ENCODE measurements at regions not wholly inside any gene's neighbourhood (a gene's known extent, or its start where the extent isn't known, plus 50 kb on each side); places are given as distances from the start of the nearest gene placed in this dataset.

GRCh38 chr3:127106456-127106855 lies 86.5 kb upstream of the PRR23E start (continued):
- TF ChIP-seq, protein P1, sequence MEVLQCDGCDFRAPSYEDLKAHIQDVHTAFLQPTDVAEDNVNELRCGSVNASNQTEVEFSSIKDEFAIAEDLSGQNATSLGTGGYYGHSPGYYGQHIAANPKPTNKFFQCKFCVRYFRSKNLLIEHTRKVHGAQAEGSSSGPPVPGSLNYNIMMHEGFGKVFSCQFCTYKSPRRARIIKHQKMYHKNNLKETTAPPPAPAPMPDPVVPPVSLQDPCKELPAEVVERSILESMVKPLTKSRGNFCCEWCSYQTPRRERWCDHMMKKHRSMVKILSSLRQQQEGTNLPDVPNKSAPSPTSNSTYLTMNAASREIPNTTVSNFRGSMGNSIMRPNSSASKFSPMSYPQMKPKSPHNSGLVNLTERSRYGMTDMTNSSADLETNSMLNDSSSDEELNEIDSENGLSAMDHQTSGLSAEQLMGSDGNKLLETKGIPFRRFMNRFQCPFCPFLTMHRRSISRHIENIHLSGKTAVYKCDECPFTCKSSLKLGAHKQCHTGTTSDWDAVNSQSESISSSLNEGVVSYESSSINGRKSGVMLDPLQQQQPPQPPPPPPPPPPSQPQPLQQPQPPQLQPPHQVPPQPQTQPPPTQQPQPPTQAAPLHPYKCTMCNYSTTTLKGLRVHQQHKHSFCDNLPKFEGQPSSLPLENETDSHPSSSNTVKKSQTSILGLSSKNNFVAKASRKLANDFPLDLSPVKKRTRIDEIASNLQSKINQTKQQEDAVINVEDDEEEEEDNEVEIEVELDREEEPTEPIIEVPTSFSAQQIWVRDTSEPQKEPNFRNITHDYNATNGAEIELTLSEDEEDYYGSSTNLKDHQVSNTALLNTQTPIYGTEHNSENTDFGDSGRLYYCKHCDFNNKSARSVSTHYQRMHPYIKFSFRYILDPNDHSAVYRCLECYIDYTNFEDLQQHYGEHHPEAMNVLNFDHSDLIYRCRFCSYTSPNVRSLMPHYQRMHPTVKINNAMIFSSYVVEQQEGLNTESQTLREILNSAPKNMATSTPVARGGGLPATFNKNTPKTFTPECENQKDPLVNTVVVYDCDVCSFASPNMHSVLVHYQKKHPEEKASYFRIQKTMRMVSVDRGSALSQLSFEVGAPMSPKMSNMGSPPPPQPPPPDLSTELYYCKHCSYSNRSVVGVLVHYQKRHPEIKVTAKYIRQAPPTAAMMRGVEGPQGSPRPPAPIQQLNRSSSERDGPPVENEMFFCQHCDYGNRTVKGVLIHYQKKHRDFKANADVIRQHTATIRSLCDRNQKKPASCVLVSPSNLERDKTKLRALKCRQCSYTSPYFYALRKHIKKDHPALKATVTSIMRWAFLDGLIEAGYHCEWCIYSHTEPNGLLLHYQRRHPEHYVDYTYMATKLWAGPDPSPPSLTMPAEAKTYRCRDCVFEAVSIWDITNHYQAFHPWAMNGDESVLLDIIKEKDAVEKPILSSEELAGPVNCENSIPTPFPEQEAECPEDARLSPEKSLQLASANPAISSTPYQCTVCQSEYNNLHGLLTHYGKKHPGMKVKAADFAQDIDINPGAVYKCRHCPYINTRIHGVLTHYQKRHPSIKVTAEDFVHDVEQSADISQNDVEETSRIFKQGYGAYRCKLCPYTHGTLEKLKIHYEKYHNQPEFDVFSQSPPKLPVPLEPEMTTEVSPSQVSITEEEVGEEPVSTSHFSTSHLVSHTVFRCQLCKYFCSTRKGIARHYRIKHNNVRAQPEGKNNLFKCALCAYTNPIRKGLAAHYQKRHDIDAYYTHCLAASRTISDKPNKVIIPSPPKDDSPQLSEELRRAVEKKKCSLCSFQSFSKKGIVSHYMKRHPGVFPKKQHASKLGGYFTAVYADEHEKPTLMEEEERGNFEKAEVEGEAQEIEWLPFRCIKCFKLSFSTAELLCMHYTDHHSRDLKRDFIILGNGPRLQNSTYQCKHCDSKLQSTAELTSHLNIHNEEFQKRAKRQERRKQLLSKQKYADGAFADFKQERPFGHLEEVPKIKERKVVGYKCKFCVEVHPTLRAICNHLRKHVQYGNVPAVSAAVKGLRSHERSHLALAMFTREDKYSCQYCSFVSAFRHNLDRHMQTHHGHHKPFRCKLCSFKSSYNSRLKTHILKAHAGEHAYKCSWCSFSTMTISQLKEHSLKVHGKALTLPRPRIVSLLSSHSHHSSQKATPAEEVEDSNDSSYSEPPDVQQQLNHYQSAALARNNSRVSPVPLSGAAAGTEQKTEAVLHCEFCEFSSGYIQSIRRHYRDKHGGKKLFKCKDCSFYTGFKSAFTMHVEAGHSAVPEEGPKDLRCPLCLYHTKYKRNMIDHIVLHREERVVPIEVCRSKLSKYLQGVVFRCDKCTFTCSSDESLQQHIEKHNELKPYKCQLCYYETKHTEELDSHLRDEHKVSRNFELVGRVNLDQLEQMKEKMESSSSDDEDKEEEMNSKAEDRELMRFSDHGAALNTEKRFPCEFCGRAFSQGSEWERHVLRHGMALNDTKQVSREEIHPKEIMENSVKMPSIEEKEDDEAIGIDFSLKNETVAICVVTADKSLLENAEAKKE (CRISPR knock-in tag; IDR thresholded peaks at IDR 0.05), result no peak
- TF ChIP-seq ZNF331 (CRISPR knock-in tag; IDR thresholded peaks at IDR 0.05; ENCODE audit: low read depth), result no peak
- TF ChIP-seq JUNB (IDR thresholded peaks at IDR 0.05; ENCODE audit: unreplicated experiment), result no peak
- TF ChIP-seq STAT1 (IDR thresholded peaks at IDR 0.05; ENCODE audit: unreplicated experiment), result no peak
- TF ChIP-seq POLR2AphosphoS5 (IDR thresholded peaks at IDR 0.05; ENCODE audit: low read depth), result no peak
- TF ChIP-seq CREB1 (CRISPR knock-in tag; IDR thresholded peaks at IDR 0.05; ENCODE audit: low read depth), result no peak
- no peak for TF ChIP-seq CTCF (conservative IDR thresholded peaks at IDR 0.05; ENCODE audit: low read depth in 2 of 2)
- TF ChIP-seq, protein P2, sequence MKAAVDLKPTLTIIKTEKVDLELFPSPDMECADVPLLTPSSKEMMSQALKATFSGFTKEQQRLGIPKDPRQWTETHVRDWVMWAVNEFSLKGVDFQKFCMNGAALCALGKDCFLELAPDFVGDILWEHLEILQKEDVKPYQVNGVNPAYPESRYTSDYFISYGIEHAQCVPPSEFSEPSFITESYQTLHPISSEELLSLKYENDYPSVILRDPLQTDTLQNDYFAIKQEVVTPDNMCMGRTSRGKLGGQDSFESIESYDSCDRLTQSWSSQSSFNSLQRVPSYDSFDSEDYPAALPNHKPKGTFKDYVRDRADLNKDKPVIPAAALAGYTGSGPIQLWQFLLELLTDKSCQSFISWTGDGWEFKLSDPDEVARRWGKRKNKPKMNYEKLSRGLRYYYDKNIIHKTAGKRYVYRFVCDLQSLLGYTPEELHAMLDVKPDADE (IDR thresholded peaks at IDR 0.05), result no peak
- no peak for TF ChIP-seq EZH2phosphoT487 (IDR thresholded peaks at IDR 0.05; ENCODE audit: unreplicated experiment)

All from GM23338 (cell line).